BE2C (cell line): ENCODE measurements at regions not wholly inside any gene's neighbourhood (a gene's known extent, or its start where the extent isn't known, plus 50 kb on each side); places are given as distances from the start of the nearest gene placed in this dataset.

Source experiments
- DNase-seq: peaks from one replicate; pipeline ENCODE4 v3.0.0-alpha.2; 2020
- H3K27me3 ChIP-seq: fragments of 250-450 bp; sonication (Bioruptor Pico); 2 replicates; pipeline ENCODE4 v1.5.1; 2020; ENCODE audit warnings: mild to moderate bottlenecking
- H3K36me3 ChIP-seq: fragments of 250-450 bp; sonication (Bioruptor Pico); 2 replicates; pipeline ENCODE4 v1.5.1; 2020; ENCODE audit warnings: mild to moderate bottlenecking
- H3K4me1 ChIP-seq: fragments of 250-450 bp; sonication (Bioruptor Pico); 2 replicates; pipeline ENCODE4 v1.5.1; 2020
- H3K4me3 ChIP-seq: 2 replicates; pipeline ENCODE4 v1.5.1; 2011; ENCODE audit warnings: low read depth, low read length
- H3K9me3 ChIP-seq: fragments of 250-450 bp; sonication (Bioruptor Pico); 2 replicates; pipeline ENCODE4 v1.5.1; 2020
- TF ChIP-seq, protein P1 (sequence below): IDR thresholded peaks from 2 replicates; pipeline ENCODE4 v1.5.1; 2012; ENCODE audit warnings: mild to moderate bottlenecking, low read depth, low read length

DNA sequence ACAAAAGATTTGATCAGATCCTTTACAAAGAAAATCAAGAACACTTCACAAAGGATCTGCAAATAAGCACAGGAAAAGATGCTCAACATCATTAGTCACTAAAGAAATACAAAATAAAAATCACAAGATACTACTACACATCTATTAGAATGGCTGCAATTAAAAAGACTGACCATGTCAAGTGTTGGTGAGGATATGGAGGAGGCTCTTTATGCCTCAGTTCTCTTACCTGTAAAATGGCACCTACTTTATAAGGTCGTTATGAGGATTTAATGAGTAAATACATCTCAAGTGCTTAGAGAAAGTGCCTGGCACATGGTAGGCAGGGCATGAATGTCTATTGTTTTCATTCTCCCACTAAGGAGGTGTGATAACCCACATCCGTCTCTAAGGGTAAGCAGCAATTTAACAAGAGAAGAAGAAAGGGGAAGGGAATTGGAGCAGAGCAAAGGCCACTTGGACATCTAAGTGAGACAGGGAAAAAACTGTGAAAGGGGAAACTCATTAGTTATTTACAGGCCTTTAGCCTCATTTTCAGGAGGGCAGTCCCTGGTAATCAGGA is 157.5 kb upstream of the NFE2L3 start:
- no peaks in the 10 kb centered on the region for H3K36me3 ChIP-seq
- H3K4me3 ChIP-seq: no peak overlapping the region
- TF ChIP-seq, protein P1, sequence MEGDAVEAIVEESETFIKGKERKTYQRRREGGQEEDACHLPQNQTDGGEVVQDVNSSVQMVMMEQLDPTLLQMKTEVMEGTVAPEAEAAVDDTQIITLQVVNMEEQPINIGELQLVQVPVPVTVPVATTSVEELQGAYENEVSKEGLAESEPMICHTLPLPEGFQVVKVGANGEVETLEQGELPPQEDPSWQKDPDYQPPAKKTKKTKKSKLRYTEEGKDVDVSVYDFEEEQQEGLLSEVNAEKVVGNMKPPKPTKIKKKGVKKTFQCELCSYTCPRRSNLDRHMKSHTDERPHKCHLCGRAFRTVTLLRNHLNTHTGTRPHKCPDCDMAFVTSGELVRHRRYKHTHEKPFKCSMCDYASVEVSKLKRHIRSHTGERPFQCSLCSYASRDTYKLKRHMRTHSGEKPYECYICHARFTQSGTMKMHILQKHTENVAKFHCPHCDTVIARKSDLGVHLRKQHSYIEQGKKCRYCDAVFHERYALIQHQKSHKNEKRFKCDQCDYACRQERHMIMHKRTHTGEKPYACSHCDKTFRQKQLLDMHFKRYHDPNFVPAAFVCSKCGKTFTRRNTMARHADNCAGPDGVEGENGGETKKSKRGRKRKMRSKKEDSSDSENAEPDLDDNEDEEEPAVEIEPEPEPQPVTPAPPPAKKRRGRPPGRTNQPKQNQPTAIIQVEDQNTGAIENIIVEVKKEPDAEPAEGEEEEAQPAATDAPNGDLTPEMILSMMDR: no peak

DNA sequence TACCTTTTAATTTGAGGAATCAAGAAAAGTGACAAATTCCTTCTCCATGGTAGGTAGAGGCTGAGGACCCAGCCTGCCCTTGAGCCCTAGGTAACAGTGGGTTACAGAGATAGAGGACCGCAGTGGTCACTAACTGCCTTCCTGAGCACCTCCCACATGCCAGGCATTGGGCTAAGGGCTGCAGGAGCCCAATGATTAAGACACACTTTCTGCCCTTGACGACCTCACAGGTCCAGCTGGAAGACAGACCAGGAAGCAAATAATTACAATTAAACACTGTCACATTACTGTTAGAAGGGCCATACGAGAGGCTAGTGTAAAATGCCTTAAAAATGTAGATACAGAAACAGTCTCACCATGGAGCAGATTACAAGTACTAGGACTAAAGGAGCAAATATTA is 156.8 kb upstream of the NFE2L3 start:
- H3K4me1 ChIP-seq: no peaks in the 10 kb centered on the region
- no peak for DNase-seq
- H3K27me3 ChIP-seq: peaks cover 2% of the 10 kb centered on the region
- H3K36me3 ChIP-seq: no peaks in the 10 kb centered on the region
- no peak overlapping the region for H3K4me3 ChIP-seq
- TF ChIP-seq, protein P1: no peak
- no peaks in the 10 kb centered on the region for H3K9me3 ChIP-seq

More for the DNA sequence above, 157.5 kb upstream of the NFE2L3 start:
- Histone ChIP-seq H3K4me1 (no peaks in the 10 kb centered on the region), H3K9me3 (no peaks in the 10 kb centered on the region), H3K27me3 (peaks cover 6% of the 10 kb centered on the region)
- no peak for DNase-seq

DNA sequence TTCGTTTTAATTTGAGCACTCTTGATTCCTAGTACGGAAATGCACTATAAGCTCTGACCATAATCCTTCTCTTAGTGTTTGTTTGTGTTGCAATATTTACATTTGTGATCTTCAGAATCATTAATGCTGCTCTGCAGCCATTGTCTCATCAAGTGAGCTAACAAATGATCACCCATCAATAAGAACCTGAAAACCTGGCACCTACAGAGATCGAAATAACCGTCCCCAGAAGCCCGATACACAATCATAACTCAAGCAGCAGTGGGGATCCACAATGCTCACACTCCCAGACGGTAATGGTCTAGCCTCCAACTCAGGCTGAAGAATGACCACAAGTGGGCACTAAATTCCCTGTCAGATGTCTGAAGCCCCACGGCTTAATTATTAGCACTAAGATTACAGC is 156.0 kb upstream of the NFE2L3 start:
- H3K9me3 ChIP-seq: no peaks in the 10 kb centered on the region
- H3K36me3 ChIP-seq: no peaks in the 10 kb centered on the region
- TF ChIP-seq, protein P1: no peak
- no peak overlapping the region for H3K4me3 ChIP-seq
- no peaks in the 10 kb centered on the region; the same call in 1 of the 2 replicates for H3K27me3 ChIP-seq
- no peak for DNase-seq
- no peaks in the 10 kb centered on the region for H3K4me1 ChIP-seq

DNA sequence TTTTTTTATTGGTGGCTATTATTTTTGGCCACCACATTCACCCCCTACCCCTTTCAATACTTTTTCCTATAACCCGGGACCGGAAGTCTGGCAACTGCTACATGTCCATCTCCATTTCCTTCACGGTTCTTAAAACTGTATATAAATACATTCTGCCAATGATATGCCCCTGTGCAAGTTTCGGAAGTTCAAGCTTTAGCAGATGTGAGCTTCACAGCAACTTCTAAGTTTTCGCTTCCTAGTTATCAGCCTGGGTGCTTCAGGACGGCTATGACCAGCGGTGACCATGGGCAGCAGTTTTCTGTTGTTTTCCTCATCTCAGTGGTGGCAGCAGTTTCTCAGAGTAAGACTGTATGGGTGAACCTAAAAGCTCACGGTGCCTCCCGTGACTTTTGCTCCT is 153.5 kb upstream of the NFE2L3 start:
- no peaks in the 10 kb centered on the region for H3K4me1 ChIP-seq
- TF ChIP-seq, protein P1: no peak
- H3K9me3 ChIP-seq: no peaks in the 10 kb centered on the region
- DNase-seq: no peak
- H3K4me3 ChIP-seq: no peak overlapping the region
- no peaks in the 10 kb centered on the region for H3K27me3 ChIP-seq
- H3K36me3 ChIP-seq: no peaks in the 10 kb centered on the region

DNA sequence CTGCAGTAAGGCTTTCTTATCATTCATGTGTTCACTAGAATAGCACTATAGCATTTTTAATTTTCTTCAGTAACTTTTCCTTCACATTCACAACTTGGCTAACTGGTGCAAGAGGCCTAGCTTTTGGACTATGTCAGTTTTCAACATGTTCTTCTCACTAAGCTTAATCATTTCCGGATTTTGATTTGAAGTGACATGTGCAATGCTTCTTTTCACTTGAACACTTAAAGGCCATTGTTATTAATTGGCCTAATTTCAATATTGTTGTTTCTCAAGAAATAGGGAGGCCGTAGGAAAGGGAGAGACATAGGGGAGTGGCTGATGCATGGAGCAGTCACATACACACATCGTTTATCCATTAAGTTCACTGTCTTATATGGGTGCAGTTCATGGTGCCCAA is 151.2 kb upstream of the NFE2L3 start:
- Histone ChIP-seq H3K36me3 (no peaks in the 10 kb centered on the region), H3K9me3 (no peaks in the 10 kb centered on the region), H3K4me3 (no peak overlapping the region), H3K27me3 (no peaks in the 10 kb centered on the region), H3K4me1 (no peaks in the 10 kb centered on the region)
- TF ChIP-seq, protein P1: no peak
- DNase-seq: no peak

DNA sequence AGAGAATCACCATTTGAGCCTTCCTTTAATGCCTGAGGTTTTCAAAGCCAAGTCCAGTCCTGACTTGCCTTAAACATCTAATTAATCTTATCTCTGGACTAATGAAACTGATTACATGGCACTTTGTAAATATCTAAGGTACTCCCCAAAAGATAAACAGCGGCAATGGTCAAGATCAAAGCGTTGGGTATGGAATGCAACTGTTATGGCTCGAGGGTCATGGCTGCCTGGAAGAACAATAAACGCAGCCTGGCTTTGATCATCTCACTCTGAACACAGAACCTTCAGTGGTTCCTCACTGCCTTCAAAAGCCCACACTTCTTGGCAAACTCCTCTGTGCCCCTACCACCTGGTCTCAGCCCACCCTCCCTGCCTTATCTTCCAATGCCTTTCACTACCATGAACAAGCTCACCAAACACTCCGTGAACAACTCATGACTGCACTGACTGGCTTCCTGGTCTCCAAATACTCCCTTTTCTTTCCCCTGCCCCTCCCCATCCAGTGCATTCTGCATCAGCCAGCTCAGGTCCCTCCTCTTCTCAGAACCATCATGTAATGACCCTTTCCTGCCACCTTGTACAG is 150.2 kb upstream of the NFE2L3 start:
- Histone ChIP-seq H3K36me3 (no peaks in the 10 kb centered on the region), H3K27me3 (no peaks in the 10 kb centered on the region)
- no peak for DNase-seq

More for the DNA sequence above, 150.2 kb upstream of the NFE2L3 start:
- TF ChIP-seq, protein P1: no peak
- Histone ChIP-seq H3K4me1 (no peaks in the 10 kb centered on the region), H3K4me3 (no peak overlapping the region), H3K9me3 (no peaks in the 10 kb centered on the region)
